Smooth muscle cell (in vitro differentiated cells): ENCODE measurements at regions not wholly inside any gene's neighbourhood (a gene's known extent, or its start where the extent isn't known, plus 50 kb on each side); places are given as distances from the start of the nearest gene placed in this dataset.

Experiments
- DNase-seq: peaks from one replicate; lab custom pipeline; 2025; ENCODE audit not compliant: unreplicated experiment; lab: John Stamatoyannopoulos, UW
- H2AFZ ChIP-seq: fragments of 200-600 bp; sonication (generic); 2 replicates; pipeline ENCODE4 v1.6.0; 2016; ENCODE audit warnings: antibody characterized with exemption, low read depth, mild to moderate bottlenecking
- H3F3A ChIP-seq: fragments of 200-600 bp; sonication (generic); 2 replicates; pipeline ENCODE4 v1.6.0; 2017; ENCODE audit warnings: antibody characterized with exemption, low read depth
- H3K27ac ChIP-seq: fragments of 200-600 bp; sonication (generic); 2 replicates; pipeline ENCODE4 v1.5.1; 2016; ENCODE audit warnings: low read depth, mild to moderate bottlenecking
- H3K27me3 ChIP-seq: fragments of 200-600 bp; sonication (generic); 2 replicates; pipeline ENCODE4 v1.6.1; 2016; ENCODE audit warnings: low read depth, mild to moderate bottlenecking
- H3K36me3 ChIP-seq: fragments of 200-600 bp; sonication (generic); 2 replicates; pipeline ENCODE4 v1.5.1; 2016; ENCODE audit warnings: low read depth
- H3K4me1 ChIP-seq: fragments of 200-600 bp; sonication (generic); 2 replicates; pipeline ENCODE4 v1.5.1; 2016; ENCODE audit warnings: low read depth
- H3K4me2 ChIP-seq: fragments of 200-600 bp; sonication (generic); 2 replicates; pipeline ENCODE4 v1.6.0; 2016; ENCODE audit warnings: mild to moderate bottlenecking
- H3K4me3 ChIP-seq: fragments of 200-600 bp; sonication (generic); 2 replicates; pipeline ENCODE4 v1.5.1; 2016; ENCODE audit warnings: mild to moderate bottlenecking
- H3K79me2 ChIP-seq: fragments of 200-600 bp; sonication (generic); 2 replicates; pipeline ENCODE4 v1.6.0; 2016; ENCODE audit warnings: low read depth, mild to moderate bottlenecking
- H3K9ac ChIP-seq: fragments of 200-600 bp; sonication (generic); 2 replicates; pipeline ENCODE4 v1.6.0; 2016; ENCODE audit warnings: low read depth
- H3K9me3 ChIP-seq: fragments of 200-600 bp; sonication (generic); replicated peaks from 2 replicates; pipeline ENCODE4 v1.5.1; 2016; ENCODE audit warnings: low read depth
- H4K20me1 ChIP-seq: fragments of 200-600 bp; sonication (generic); 2 replicates; pipeline ENCODE4 v1.6.0; 2016; ENCODE audit warnings: low read depth
- WGBS: methylation state at CpG from one replicate; pipeline ENCODE4 v1.1.7; 2016; ENCODE audit warnings: low lambda C conversion rate; 5-methylcytosine and 5-hydroxymethylcytosine counted together
- TF ChIP-seq, protein P1 (sequence below): fragments of 200-600 bp; sonication (generic); IDR thresholded peaks from 2 replicates; pipeline ENCODE4 v1.5.1; 2017; ENCODE audit warnings: borderline replicate concordance, mild to moderate bottlenecking, antibody characterized with exemption; ENCODE audit not compliant: insufficient read depth, poor library complexity, severe bottlenecking

DNA sequence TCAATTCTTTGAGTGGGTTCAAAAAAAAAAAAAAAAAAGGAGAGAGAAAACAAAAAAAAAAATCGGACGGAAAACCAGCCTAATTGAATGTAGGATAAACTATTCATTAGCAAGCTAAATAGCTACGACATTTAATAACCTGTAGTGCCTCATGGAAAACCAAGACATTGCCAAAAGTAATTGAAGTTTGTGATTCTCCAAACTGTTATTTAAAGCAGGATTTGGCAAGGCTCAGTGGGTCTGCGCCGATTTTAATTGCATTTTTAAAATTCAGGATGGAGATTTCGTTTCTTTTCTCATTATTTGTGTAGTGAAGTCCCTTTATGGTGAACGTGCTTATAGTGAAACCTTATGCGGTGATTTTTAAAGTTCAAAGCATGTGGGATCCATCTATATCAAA lies 127.2 kb upstream of the NFIB start:
- WGBS, result 92% methylated on average over 8 of the region's 8 CpGs
- H3K36me3 ChIP-seq, result no peaks in the 10 kb centered on the region
- no peak overlapping the region for H3K4me3 ChIP-seq
- H3K9ac ChIP-seq, result no peak overlapping the region
- H3K4me1 ChIP-seq, result no peaks in the 10 kb centered on the region
- DNase-seq, result no peak
- TF ChIP-seq, protein P1, sequence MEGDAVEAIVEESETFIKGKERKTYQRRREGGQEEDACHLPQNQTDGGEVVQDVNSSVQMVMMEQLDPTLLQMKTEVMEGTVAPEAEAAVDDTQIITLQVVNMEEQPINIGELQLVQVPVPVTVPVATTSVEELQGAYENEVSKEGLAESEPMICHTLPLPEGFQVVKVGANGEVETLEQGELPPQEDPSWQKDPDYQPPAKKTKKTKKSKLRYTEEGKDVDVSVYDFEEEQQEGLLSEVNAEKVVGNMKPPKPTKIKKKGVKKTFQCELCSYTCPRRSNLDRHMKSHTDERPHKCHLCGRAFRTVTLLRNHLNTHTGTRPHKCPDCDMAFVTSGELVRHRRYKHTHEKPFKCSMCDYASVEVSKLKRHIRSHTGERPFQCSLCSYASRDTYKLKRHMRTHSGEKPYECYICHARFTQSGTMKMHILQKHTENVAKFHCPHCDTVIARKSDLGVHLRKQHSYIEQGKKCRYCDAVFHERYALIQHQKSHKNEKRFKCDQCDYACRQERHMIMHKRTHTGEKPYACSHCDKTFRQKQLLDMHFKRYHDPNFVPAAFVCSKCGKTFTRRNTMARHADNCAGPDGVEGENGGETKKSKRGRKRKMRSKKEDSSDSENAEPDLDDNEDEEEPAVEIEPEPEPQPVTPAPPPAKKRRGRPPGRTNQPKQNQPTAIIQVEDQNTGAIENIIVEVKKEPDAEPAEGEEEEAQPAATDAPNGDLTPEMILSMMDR, result no peak
- H2AFZ ChIP-seq, result no peak overlapping the region
- H3K79me2 ChIP-seq, result no peaks in the 10 kb centered on the region
- no peaks in the 10 kb centered on the region for H3K9me3 ChIP-seq
- H3K4me2 ChIP-seq, result no peak overlapping the region
- no peaks in the 10 kb centered on the region for H3K27me3 ChIP-seq
- no peaks in the 10 kb centered on the region for H4K20me1 ChIP-seq
- no peak overlapping the region for H3K27ac ChIP-seq
- no peaks in the 10 kb centered on the region for H3F3A ChIP-seq

DNA sequence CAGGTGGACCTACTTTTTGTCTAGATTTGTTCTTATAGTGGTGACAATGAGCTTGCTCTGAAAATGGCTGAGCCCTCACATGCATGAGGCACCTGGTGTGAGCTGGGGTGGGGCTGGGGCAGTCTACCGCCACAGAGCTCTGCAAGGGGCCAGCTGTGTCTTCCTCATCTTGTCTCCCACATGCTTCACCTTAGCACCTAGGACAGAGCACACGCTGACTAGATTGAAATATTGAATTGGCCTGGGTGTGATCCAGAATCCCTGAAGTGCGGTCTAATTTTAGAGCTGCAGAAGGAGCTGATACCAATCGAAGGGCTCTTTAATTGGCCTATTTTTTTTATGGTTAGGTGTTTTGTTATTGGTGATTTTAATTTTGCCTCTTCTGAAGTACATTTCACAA lies 126.1 kb upstream of the NFIB start:
- Histone ChIP-seq H3K79me2 (no peaks in the 10 kb centered on the region), H3K9me3 (no peaks in the 10 kb centered on the region), H3K4me1 (no peaks in the 10 kb centered on the region), H4K20me1 (no peaks in the 10 kb centered on the region), H3K4me3 (no peak overlapping the region), H3K27ac (no peak overlapping the region), H3K27me3 (no peaks in the 10 kb centered on the region), H3K36me3 (no peaks in the 10 kb centered on the region), H3K4me2 (no peak overlapping the region), H3F3A (no peaks in the 10 kb centered on the region), H3K9ac (no peak overlapping the region), H2AFZ (no peak overlapping the region)
- 96% methylated on average over 4 of the region's 4 CpGs for WGBS
- no peak for DNase-seq
- TF ChIP-seq, protein P1, result no peak

DNA sequence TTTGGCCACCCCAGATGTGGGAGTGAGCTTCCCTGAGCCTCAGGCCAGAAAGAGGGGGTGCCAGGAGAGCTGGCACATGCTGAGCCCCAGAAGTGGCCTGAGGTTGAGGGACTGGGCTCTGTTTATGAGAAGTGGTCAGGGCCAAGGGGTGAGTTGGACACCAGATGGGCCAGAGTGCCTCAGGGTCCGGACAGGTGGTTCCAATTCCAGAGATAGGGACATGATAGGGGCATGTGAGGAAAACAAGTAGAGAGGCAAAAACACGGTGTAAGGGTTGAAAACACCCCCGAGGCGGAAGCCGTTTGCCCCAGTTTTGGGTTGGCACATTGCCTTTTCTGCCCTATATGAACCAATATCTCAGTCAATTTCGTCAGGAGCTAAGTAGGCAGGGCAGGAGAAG lies 125.6 kb upstream of the NFIB start:
- Histone ChIP-seq H3K4me2 (no peak overlapping the region), H3K4me3 (no peak overlapping the region), H3K79me2 (no peaks in the 10 kb centered on the region), H2AFZ (no peak overlapping the region), H3F3A (no peaks in the 10 kb centered on the region), H3K9ac (no peak overlapping the region), H3K36me3 (no peaks in the 10 kb centered on the region), H3K27ac (no peak overlapping the region), H4K20me1 (no peaks in the 10 kb centered on the region), H3K4me1 (no peaks in the 10 kb centered on the region), H3K27me3 (no peaks in the 10 kb centered on the region), H3K9me3 (no peaks in the 10 kb centered on the region)
- TF ChIP-seq, protein P1, result no peak
- DNase-seq, result no peak
- 91% methylated on average over 6 of the region's 6 CpGs for WGBS

DNA sequence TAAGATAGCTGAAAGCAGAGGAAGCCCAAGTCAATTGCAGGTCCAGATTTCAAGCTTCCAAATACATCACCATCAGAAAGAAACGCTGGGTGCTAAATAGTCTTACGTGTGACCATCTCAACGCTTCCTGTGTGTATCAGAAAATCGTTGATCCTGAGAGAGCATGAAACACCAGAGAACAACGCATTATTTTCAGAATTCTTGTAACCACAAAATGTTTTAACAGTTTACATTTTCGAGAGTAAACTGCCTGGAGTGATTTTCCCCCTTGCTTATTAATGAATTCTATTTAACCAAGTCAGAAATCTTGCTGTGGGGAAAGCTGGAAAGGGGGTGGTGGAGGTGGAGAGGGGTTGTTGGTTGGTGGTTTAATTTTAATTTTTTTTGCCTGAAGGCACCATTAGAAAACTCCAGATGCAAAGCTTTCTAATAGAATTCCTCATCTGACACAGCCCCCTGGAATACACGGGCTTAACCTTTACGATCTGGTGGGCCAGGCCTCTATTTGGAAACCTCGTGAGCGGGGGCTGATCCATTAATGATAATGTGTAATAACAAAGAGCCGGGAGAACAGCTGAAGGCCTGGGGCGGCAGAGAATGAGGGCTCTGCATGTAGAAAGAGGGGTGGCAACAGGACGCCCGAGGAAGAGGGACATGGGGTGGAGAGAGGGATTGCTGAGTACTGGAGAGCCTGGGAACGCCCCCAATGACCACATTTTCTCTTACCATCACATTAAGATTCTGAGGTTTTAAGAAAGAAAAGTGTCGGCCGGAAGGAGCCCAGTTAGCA lies 124.5 kb upstream of the NFIB start:
- Histone ChIP-seq H3K9ac (no peak overlapping the region), H3K79me2 (no peaks in the 10 kb centered on the region), H3K4me3 (no peak overlapping the region), H3K4me2 (no peak overlapping the region), H3K4me1 (no peaks in the 10 kb centered on the region), H3K27me3 (no peaks in the 10 kb centered on the region), H4K20me1 (no peaks in the 10 kb centered on the region), H2AFZ (no peak overlapping the region), H3K9me3 (no peaks in the 10 kb centered on the region), H3K27ac (no peak overlapping the region), H3F3A (no peaks in the 10 kb centered on the region), H3K36me3 (no peaks in the 10 kb centered on the region)
- no peak for DNase-seq
- TF ChIP-seq, protein P1, result no peak
- WGBS, result 83% methylated on average over 17 of the region's 17 CpGs
